ENCODE measurements at regions not wholly inside any gene's neighbourhood (a gene's known extent, or its start where the extent isn't known, plus 50 kb on each side); places are given as distances from the start of the nearest gene placed in this dataset.

DNA sequence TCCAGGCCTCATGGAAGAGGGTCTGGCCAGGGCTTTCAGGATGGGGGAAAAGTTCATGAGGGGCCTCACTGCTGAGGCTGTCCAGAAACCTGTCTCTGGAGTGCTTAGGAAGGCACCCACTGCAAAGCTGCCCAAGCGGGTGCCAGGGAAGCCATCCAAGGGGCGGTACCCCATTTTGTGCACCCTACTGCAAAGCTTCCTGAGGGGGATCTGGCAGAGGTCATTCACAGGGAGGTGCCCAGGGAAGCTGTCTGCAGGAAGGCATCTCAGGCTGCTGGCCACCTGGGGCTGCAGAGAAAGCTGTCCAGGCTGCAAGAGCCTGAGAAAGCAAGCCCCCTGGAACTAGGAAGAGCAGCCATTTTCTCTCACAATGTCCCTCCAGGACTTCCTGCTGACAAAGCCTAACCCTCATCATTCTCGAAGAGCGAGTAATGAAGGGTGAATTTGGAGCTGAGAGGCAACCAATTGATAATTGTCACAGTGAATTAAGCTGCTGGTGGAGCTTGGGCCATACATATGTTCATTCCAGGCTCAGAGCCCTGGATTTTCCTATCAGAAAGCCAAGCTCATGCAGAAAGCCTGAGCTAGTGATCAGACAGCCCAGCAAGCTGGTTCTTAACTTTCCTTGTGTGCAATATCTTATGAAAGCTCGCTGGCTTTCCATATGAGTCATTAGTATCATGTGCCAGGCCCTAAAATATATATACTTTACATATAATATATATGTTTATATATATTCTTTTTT, 62.2 kb upstream of the SLC22A16 start:
- DNase-seq (ENCODE audit: low read depth), result no peak

DNA sequence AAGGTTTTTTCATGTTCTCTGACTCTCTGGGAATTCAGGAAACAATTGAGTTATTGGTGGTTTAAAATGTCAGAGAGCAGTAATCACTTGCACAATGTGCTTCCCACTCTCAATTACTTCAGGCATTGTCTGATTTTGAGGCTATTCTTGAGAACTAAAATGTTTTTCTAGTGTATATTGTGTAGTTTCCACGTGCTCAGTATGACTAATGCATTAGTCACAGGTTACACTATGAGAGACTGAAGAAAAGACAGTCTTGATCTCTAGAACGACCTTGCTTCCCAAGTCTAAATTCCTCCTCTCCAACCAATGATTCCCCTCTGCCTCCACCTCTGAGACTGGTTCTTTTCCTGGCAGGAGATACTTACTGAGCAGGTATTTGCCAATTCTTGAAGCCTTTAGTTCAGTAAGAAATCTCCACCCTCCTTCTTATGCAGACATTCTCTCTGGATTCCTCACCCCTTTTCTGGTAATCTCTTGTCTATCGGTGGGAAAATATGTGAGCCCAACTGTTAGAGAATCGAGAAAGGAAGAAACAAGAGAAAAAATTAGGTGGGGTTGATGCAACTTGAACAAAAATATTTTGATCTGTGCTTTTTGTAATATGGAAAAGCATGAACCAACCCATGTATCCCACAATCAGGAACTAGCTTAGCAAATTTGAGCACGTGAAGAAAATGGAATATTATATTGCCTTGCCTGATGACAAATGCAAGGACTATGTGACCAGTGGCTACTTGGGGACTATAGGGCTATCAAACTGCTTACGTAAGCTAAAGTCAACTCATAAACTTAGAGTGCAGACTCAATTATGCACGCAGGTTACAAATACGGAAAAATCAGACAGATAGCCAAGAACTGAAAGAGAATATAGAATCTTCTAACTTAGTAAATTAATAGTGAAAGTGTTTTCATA, 61.1 kb upstream of the SLC22A16 start:
- no peak for DNase-seq (ENCODE audit: low read depth)

DNA sequence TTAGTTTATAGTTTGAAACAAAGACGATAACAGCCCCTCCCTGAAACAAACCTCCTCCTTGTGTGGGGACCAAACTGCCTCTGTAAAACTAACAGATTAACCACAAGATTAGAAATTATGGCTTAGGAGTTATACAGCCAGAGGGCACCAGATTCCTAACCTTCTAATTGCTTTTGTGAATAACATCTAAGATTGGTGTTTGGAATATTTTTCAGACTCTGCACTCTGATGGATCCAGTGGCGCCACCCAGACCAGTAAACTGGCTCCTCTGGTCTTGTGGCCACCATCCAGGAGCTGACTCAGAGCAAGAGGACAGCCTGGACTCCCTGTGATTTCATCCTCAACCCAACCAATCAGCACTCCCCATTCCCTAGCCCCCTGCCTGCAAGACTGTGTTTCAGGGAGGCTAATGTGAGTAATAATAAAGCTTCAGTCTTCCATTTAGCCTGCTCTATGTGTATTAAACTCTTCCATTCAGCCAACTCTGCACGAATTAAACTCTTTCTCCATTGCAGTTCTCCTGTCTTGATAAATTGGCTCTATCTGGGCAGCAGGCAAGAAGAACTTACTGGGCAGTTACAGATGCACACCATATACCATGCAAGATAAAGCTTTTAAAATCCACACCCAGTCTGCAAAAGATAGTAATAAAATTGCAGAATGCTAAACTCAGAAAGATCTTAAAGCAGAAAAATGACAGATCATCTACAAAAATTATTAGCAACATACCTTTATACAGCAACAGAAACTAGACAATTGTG, 58.5 kb upstream of the SLC22A16 start:
- DNase-seq (ENCODE audit: low read depth), result no peak

DNA sequence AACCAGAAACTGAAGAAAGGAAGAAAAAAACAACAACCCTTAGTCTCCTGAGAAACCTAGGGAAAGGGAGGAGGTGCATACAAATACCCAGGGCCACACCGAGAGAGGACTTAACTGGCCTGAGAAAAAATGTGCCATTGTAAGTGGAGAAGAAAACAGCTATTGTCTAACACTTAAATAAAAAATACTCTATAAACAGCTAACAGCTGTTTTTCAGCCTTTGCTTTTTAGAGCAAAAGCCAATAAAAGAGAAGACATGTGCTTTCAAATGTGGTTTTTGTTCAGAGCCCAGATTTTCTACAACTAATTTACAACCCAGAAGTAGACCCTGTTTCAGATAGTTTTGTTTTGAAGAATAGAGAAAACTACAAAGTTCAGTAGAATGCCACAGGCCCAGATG, 56.0 kb upstream of the SLC22A16 start:
- no peak for DNase-seq (ENCODE audit: low read depth)

DNA sequence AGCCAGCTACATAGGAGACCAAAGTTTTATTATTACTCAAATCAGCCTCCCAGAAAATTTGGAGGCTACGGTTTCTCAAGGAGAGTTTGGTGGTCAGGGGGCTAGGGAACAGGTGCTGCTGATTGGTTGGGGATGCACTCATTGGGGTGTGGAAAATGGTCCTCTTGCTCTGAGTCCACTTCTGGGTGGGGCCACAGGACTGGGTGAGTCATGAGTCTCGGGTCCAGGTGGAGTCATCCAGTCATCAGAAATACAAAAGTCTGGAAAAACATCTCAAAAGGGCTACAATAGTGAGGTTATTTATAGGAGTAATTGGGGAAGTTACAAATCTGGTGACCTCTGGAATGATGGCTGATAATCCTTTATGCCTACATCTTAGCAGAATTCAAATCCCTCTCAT, 54.3 kb upstream of the SLC22A16 start:
- no peak for DNase-seq (ENCODE audit: low read depth)

DNA sequence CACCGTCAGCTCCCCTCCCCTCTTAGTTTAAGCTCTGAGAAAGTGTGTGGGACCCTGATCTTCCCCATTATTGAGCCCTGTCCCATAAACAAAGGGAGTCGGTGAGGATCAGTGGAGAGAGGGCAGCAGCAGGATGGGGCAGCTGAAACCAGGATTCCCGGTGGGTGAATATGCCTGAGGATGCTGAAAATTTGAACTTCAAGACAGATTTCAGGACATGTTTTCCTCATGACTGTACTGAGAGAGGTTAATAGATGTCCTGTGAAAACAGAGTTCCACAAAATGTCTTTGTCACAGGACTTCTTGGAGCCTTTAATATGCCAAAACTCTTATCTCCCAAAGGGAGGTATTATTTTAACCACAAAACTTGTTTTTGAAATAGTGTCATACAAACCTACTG, 53.5 kb upstream of the SLC22A16 start:
- no peak for DNase-seq (ENCODE audit: low read depth)

DNA sequence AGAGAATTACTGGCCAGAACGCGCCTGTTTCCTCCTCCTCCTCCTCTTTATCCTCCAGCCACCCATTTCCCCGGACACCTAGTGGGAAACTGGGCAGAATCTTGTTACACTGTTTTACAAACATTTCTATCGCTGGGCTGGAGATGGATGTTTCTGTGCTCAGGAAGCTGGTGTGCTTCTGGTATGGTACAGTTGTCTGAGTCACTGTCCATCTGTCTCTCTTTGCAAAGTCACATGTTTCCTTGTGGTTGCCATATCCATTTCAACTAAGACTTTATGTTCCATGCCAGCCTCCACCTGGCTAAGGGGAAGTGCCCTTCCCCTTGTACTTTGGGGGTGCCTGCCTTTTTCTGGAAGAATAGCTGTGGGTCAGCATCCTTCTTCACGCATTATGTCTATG, 52.9 kb upstream of the SLC22A16 start:
- DNase-seq (ENCODE audit: low read depth), result no peak

DNA sequence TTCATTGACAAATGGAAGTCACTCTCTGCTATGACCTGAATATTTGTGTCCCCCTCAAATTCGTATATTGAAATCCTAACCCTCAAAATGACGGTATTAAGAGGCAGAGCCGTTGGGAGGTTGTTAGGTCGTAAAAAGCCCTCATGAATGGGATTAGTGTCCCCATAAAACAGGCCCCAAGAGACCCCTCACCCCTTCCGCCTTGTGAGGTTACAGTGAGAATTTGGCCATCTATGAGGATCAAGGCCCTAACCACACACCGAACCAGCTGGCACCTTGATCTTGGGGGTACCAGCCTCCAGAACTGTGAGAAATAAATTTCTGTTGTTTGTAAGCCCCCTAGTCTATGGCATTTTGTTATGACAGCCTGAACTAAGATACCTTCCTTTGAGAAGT, 52.5 kb upstream of the SLC22A16 start:
- DNase-seq (ENCODE audit: low read depth), result no peak

DNA sequence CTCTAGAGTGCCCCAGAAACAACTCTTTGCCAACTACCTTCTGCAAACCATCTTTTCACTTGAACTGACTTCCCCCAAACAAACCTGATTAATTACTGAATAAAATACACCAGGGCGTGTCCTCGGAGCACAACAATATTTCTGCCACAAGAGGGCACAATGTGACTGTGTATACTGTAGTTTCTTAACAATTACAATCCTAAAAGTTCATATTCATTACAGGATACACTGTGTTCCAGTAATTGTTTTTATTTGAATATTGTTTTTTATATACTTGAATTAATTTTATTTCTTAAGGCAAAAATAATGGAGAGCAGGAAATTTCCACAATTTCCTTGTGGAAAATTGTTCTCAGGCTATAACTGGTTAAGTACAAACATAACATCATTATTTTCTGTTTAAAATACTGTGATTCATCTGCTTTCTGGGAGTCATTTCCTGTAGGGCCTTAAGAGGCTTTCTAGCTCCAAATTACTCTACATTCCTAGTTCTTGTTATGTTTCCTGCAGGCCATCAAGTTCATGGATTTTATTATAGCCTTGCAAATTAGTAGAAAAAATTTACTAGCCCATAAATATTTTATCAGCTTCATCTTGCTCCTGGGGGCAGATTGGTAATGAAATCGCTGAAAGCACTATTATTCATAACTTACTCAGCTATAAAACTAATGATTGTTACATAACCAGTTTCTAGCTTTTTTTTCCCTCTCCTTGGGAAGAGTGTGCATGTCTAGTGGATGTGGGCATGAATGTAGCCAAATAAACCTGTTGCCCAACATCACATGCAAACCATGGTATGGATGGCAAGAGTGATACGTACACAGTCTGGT, 51.9 kb upstream of the SLC22A16 start:
- DNase-seq (ENCODE audit: low read depth), result peak; percentile 7

DNA sequence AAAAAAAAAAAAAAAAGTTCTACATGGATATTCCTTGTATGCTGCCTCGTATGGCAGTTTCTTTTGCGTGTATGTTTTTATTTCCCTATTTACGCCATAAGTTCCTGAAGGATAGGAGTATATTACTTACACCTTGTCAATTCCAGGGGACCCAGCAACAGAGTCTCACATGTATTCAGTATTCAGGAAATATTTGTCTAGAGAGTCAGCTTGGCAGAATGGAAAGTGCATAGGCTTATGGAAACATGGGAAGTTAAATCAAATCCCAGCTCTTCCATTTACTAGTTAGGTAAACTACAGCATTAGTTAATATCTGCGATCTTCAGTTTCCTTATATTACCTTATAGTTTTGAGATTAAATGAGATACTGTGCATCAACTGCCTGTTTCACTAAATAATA, 51.1 kb upstream of the SLC22A16 start:
- DNase-seq (ENCODE audit: low read depth), result no peak

DNA sequence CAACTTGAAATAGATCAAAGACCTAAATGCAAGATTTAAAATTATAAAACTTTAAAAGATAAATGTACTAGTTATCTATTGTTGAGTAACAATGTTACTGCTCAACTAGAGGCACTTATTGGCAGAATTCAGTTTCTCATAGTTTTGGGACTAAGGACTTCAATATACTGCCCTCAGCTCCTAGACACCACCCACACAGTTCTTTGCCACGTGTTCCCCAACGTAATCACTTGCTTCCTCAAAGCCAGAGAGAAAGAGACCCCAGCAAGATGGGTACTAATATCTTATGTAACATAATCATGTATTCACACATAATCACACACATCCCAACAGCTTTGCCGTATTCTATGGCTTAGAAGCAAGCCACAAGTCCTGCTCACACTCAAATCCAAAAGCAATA, 50.3 kb upstream of the SLC22A16 start:
- DNase-seq (ENCODE audit: low read depth), result no peak

All from activated T-helper 1 cell treated with Interleukin-2 at 50 U/mL for 16 hours (primary cell).